22Rv1 (cell line): ENCODE measurements at regions not wholly inside any gene's neighbourhood (a gene's known extent, or its start where the extent isn't known, plus 50 kb on each side); places are given as distances from the start of the nearest gene placed in this dataset.

Source experiments
- H3K27ac ChIP-seq: fragments of 450-650 bp; 2 replicates; pipeline ENCODE4 v1.5.1; 2017
- CTCF ChIP-seq: fragments of 450-650 bp; IDR thresholded peaks from 2 replicates; pipeline ENCODE4 v1.5.1; 2017; ENCODE audit warnings: mild to moderate bottlenecking
- ZFX ChIP-seq: fragments of 450-650 bp; IDR thresholded peaks from 2 replicates; pipeline ENCODE4 v1.6.1; 2017; ENCODE audit warnings: antibody characterized with exemption, borderline replicate concordance

GRCh38 chr3:166302331-166302730 is 465.1 kb upstream of the BCHE start:
- no peak overlapping the region for H3K27ac ChIP-seq
- TF ChIP-seq CTCF (no peak), ZFX (no peak)

GRCh38 chr3:166296179-166296783 is 459.1 kb upstream of the BCHE start:
- TF ChIP-seq CTCF, result no peak
- no peak for TF ChIP-seq ZFX
- no peak overlapping the region for H3K27ac ChIP-seq

GRCh38 chr3:166291186-166291955 is 454.1 kb upstream of the BCHE start:
- TF ChIP-seq CTCF (no peak), ZFX (no peak)
- no peak overlapping the region for H3K27ac ChIP-seq

- no peak for TF ChIP-seq ZFX
- no peak for TF ChIP-seq CTCF
- H3K27ac ChIP-seq, result no peak overlapping the region
These were observed 447.8 kb upstream of the BCHE start for GRCh38 chr3:166285001-166285400.

GRCh38 chr3:166283840-166284239 is 446.6 kb upstream of the BCHE start:
- TF ChIP-seq ZFX (no peak), CTCF (no peak)
- H3K27ac ChIP-seq, result no peak overlapping the region

- no peak overlapping the region for H3K27ac ChIP-seq
- TF ChIP-seq CTCF (no peak), ZFX (no peak)
These were observed 445.7 kb upstream of the BCHE start for GRCh38 chr3:166282931-166283330.

- TF ChIP-seq ZFX (no peak), CTCF (no peak)
- H3K27ac ChIP-seq, result no peak overlapping the region
These were observed 442.4 kb upstream of the BCHE start for GRCh38 chr3:166279636-166280035.
